Endothelial cell (in vitro differentiated cells): ENCODE measurements at regions not wholly inside any gene's neighbourhood (a gene's known extent, or its start where the extent isn't known, plus 50 kb on each side); places are given as distances from the start of the nearest gene placed in this dataset.

Experiments
- DNase-seq: peaks from one replicate; pipeline ENCODE4 v3.0.0; 2021; ENCODE audit warnings: low spot score
- H3K27ac Mint-ChIP-seq: one replicate; pipeline ENCODE4 v1.8.0; 2021; ENCODE audit warnings: mixed read lengths, inconsistent platforms; ENCODE audit not compliant: unreplicated experiment
- H3K27me3 Mint-ChIP-seq: one replicate; pipeline ENCODE4 v1.8.0; 2021; ENCODE audit warnings: mild to moderate bottlenecking, moderate library complexity, mixed read lengths, inconsistent platforms; ENCODE audit not compliant: unreplicated experiment
- H3K36me3 Mint-ChIP-seq: one replicate; pipeline ENCODE4 v1.8.0; 2021; ENCODE audit warnings: mild to moderate bottlenecking, low read depth, mixed read lengths, inconsistent platforms; ENCODE audit not compliant: unreplicated experiment
- H3K4me1 Mint-ChIP-seq: one replicate; pipeline ENCODE4 v1.8.0; 2021; ENCODE audit warnings: mild to moderate bottlenecking, mixed read lengths, inconsistent platforms; ENCODE audit not compliant: unreplicated experiment
- H3K4me3 Mint-ChIP-seq: one replicate; pipeline ENCODE4 v1.8.0; 2021; ENCODE audit warnings: mild to moderate bottlenecking, mixed read lengths, inconsistent platforms; ENCODE audit not compliant: unreplicated experiment
- H3K9me3 Mint-ChIP-seq: one replicate; pipeline ENCODE4 v1.8.0; 2021; ENCODE audit warnings: mixed read lengths, inconsistent platforms; ENCODE audit not compliant: unreplicated experiment
- CTCF ChIP-seq: fragments of 200-600 bp; sonication (generic); IDR thresholded peaks from one replicate; pipeline ENCODE4 v1.5.0; 2021; ENCODE audit warnings: antibody characterized with exemption; ENCODE audit not compliant: unreplicated experiment

- Mint-ChIP-seq H3K27me3 (no peaks in the 10 kb centered on the region), H3K4me3 (no peak overlapping the region), H3K27ac (no peak overlapping the region), H3K4me1 (no peaks in the 10 kb centered on the region), H3K9me3 (no peaks in the 10 kb centered on the region), H3K36me3 (no peaks in the 10 kb centered on the region)
- TF ChIP-seq CTCF: no peak
- DNase-seq: no peak
Measured at GRCh38 chr16:66190411-66190810, 176.1 kb upstream of the CDH5 start.

GRCh38 chr16:66189951-66190350 lies 176.5 kb upstream of the CDH5 start:
- no peaks in the 10 kb centered on the region for H3K9me3 Mint-ChIP-seq
- H3K36me3 Mint-ChIP-seq: no peaks in the 10 kb centered on the region
- no peak for TF ChIP-seq CTCF
- H3K27ac Mint-ChIP-seq: no peak overlapping the region
- H3K4me3 Mint-ChIP-seq: no peak overlapping the region
- DNase-seq: no peak
- no peaks in the 10 kb centered on the region for H3K27me3 Mint-ChIP-seq
- H3K4me1 Mint-ChIP-seq: no peaks in the 10 kb centered on the region

- H3K27ac Mint-ChIP-seq: no peak overlapping the region
- no peak for TF ChIP-seq CTCF
- no peaks in the 10 kb centered on the region for H3K27me3 Mint-ChIP-seq
- no peak overlapping the region for H3K4me3 Mint-ChIP-seq
- DNase-seq: no peak
- H3K9me3 Mint-ChIP-seq: no peaks in the 10 kb centered on the region
- H3K36me3 Mint-ChIP-seq: no peaks in the 10 kb centered on the region
- no peaks in the 10 kb centered on the region for H3K4me1 Mint-ChIP-seq
Measured at GRCh38 chr16:66188917-66189725, 177.4 kb upstream of the CDH5 start.

GRCh38 chr16:66186251-66186785 lies 180.2 kb upstream of the CDH5 start:
- no peaks in the 10 kb centered on the region for H3K36me3 Mint-ChIP-seq
- H3K4me1 Mint-ChIP-seq: no peaks in the 10 kb centered on the region
- DNase-seq: no peak
- no peak overlapping the region for H3K27ac Mint-ChIP-seq
- no peaks in the 10 kb centered on the region for H3K9me3 Mint-ChIP-seq
- TF ChIP-seq CTCF: no peak
- H3K27me3 Mint-ChIP-seq: no peaks in the 10 kb centered on the region
- no peak overlapping the region for H3K4me3 Mint-ChIP-seq

DNA sequence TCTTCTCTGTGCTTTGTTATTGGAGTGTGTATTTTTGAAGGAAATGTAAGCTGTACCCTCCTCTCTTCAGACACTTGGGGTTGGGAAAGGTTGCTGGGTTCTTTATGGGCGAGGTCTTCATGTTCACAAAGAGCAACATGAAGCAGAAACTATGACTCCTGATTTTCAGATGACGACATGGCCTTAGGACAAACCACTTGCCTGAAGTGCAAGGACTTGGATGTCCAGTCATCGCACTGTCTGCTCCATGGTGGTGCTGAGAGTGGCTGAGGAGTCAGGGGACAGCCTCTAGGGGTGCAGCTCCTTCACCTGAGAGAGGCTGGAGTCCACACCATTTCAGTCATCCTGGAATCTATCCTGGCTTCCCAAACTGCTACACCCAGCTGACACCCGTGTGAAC lies 183.9 kb upstream of the CDH5 start:
- no peak for TF ChIP-seq CTCF
- H3K36me3 Mint-ChIP-seq: peaks cover 3% of the 10 kb centered on the region
- no peak overlapping the region for H3K27ac Mint-ChIP-seq
- H3K4me3 Mint-ChIP-seq: no peak overlapping the region
- H3K27me3 Mint-ChIP-seq: no peaks in the 10 kb centered on the region
- no peak for DNase-seq
- no peaks in the 10 kb centered on the region for H3K4me1 Mint-ChIP-seq
- H3K9me3 Mint-ChIP-seq: no peaks in the 10 kb centered on the region
